ENCODE measurements at regions not wholly inside any gene's neighbourhood (a gene's known extent, or its start where the extent isn't known, plus 50 kb on each side); places are given as distances from the start of the nearest gene placed in this dataset.

- DNase-seq, result no peak
These were observed 286.0 kb downstream of the HLX start for GRCh38 chr1:221164951-221165838.

DNA sequence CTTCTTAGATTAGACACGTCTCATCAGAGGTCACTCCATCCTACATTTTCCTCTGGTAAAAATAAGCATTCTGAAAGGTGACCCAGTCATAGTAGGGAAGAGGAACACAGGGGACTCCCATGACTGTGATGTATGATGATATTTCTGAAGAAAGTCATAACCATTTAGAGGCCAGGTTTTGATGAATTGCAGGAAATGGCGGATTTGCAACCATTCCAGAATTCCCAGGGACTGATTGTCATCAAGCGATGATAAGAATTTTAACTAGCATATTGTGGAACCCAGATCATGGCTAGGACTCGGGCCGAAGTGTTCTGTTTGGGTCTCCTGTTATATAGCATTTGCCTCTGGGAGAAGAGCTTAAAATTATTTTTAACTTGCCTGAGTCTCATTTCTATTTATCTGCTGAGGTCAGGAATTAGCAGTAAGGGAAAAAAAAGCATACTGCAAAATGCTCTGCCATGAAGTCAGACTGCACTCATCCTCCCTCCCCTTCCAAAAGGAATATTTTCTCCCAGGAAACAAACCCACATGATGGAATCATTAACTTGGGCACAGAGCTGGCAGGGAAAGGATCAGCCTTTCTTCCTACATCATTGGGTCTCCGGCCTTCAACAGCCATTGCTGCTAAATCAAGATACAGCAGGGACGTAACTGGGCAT, 286.7 kb downstream of the HLX start:
- no peak for DNase-seq

- peak; percentile 37 for DNase-seq
These were observed 287.5 kb downstream of the HLX start for GRCh38 chr1:221166559-221167318.

DNA sequence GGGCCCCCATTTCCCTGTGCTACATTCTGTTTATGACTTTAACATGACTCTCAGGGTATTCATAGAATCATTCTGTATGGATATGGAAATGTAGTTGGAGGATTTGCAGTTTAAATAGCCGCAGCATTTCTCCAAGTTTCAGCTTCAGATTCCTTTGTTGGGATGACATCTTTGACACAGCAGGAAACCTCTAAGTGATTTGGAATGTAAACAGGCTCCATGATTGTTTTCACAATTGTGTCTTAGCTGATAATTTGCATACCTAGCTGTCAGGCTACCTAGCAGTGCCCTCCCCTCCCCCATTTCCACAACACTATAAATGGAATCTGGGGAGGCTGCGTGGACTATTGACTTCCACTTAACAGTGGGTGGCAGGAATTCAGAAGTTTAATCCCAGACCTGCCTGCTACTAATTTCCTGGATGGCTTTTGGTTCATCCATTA, 290.2 kb downstream of the HLX start:
- no peak for DNase-seq

DNA sequence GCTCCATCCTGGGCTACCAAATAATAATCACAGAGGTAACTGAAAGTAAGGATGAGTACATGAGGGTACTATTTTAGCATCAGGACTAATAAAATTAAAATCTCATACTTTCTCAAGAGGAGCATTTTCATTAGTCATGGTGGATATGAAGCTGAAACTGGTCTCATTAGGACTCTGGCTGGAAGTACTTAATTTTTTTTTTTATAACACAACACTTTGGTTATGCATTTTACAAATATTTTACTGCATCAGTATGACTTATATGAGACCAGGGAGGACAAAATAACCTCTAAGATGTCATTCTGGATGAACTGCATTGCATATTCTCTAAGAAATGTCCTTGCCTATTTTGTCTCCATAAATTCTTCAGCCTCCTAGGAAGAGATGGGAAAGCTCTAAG, 290.9 kb downstream of the HLX start:
- DNase-seq, result no peak

GRCh38 chr1:221171768-221172167, 292.5 kb downstream of the HLX start:
- DNase-seq, result no peak

DNA sequence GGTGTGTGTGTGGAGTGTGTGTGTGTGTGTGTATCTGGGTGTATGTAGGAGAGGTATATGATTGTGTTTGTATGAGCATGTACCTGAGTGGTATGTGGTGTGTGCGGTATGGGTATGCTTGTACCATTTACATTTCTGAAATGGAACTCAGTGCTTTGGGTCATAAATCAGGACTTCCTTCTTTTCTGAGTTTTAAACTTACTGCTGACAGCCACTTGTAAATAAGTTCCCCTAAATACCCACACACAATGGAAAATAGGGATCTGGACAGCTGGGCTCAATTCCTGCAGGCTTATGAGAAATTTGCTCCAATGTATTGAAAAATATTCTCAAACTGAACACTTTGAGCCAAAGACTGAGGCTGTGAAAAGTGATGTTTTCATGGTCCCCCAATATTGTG, 293.6 kb downstream of the HLX start:
- no peak for DNase-seq

GRCh38 chr1:221174330-221174993, 295.2 kb downstream of the HLX start:
- DNase-seq, result no peak

GRCh38 chr1:221175249-221175648, 296.0 kb downstream of the HLX start:
- no peak for DNase-seq

- no peak for DNase-seq
These were observed 301.6 kb downstream of the HLX start for GRCh38 chr1:221180704-221181368.

- no peak for DNase-seq
These were observed 303.7 kb downstream of the HLX start for GRCh38 chr1:221182791-221183533.

DNA sequence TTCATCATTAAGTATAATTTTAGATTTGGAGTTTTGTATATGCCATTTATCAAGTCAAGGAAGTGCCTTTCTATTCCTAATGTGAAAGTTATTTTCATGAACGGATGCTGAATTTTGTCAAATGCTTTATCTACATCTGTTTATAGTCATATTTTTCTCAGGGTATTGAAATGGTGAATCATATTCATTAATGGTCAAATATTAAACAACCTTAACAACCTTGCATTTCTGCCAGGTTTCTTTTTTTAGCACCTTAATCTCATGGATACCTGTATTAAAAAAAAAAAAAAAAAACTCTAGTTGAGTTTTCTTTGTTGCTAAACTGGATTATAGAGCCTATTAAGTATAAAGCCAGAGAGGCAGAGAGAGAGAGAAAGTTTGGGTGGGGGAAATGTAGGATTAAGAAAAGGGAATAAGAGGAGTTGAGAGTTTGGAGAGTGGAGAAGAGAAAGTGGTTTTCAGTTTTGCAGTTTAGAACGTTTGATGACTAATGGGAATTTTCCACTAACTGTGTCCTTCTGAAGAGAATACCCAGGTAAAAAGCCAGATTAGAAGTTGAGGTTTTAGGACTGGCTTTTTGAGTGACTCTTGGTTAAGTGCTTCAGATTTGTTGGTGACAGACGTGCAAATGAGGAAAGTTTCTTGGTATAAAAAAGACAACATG, 305.0 kb downstream of the HLX start:
- DNase-seq, result no peak

DNA sequence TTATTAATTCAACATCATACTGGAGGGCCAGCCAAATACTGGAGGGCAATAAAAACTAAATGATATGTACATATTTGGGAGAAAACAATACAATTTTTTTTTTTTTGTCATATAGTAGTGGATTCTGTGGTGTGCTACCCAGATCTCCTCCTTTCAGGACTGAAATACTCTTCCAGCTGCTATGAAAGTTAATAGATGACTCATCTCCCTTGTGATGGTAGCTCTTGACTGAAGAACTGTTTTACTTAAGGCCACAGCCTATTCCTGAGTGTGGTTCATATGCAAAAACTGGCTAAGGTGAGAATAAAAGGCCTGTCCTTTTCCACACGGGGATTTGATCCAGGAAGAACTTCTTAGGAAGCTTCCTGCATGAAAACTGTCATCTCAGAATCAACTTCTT, 307.9 kb downstream of the HLX start:
- no peak for DNase-seq

DNA sequence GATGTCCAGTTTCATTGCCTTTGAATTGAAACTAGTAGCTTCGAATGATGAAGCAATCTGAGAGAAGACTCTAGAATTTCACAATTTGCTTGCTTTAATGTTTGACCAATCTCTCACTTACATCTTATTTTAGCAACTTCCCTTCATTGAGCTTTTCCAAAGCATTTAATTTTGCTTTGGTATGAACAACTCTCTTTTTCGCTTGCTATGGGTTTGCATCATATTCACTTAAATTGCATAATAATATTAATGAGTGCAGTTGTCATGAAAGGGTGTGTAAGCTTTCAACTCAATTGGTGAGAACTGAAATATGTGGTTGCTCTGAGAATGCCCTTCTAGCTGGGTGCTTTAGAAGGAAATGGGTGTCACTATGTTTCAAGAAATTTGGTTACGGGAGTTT, 309.2 kb downstream of the HLX start:
- DNase-seq, result no peak

GRCh38 chr1:221190249-221190648, 311.0 kb downstream of the HLX start:
- no peak for DNase-seq

- DNase-seq, result no peak
These were observed 312.8 kb downstream of the HLX start for GRCh38 chr1:221192055-221192454.

DNA sequence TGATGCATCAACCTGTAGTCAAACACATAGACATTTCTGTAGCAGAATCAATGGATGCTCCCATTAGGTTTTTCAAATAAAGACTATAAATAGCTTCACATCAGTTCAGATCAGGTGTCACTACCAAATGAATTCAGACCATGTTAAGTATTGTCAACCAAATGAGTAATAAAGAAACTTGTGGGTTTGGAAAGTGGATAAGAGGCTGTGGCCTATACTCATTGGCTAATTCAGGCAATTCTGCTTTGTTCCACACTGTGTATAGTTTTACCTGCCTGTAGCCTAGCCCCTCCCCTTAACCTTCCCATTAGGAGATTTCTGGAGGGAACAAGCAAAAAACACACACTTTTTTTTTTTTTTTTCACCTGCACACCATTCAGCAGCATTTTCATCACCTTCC, 321.2 kb downstream of the HLX start:
- DNase-seq, result no peak

DNA sequence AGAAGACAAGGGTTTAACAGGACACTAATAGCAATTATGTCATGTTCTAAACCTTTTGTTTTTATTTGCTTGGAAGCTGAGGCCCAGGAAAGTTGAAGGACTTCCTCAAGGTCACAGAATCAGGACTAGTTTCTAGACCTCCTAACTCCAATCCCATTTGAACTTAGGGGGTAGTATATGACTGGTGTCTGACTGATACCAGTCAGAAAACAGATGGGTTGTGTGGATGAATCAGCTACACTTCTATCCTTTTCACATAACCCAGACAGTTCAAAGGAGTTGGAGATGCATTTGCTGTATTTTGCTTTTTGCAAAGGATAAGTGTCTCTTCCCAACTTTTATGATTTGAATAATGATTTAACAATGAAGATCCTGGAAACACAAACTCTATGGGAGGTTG, 322.5 kb downstream of the HLX start:
- DNase-seq, result no peak

- DNase-seq, result peak; percentile 18
These were observed 324.2 kb downstream of the HLX start for GRCh38 chr1:221203224-221204054.
